ENCODE measurements at regions not wholly inside any gene's neighbourhood (a gene's known extent, or its start where the extent isn't known, plus 50 kb on each side); places are given as distances from the start of the nearest gene placed in this dataset.
A peak's percentile ranks its signal among the peaks of the same experiment; 100 is the strongest.

- intact Hi-C loops (cut with DNase I): no loop called here
Observed at GRCh38 chr2:239670463-239671120, 269.8 kb upstream of the HDAC4 start.

GRCh38 chr2:239669899-239670460, 269.2 kb upstream of the HDAC4 start:
- intact Hi-C loops (cut with DNase I): no loop called here
- DNase-seq: peak in 8 of 42 donors; percentile 4 to 36 (median 6)

More at GRCh38 chr2:239670463-239671120, 269.8 kb upstream of the HDAC4 start:
- peak in 5 of 42 donors; percentile 1 to 29 (median 3) for DNase-seq

GRCh38 chr2:239669181-239669898, 268.5 kb upstream of the HDAC4 start:
- intact Hi-C loops (cut with DNase I): no loop called here
- peak in 5 of 42 donors; percentile 4 to 32 (median 8) for DNase-seq

GRCh38 chr2:239668651-239669050, 267.8 kb upstream of the HDAC4 start:
- DNase-seq: no peak
- intact Hi-C loops (cut with DNase I): no loop called here

GRCh38 chr2:239668042-239668441, 267.2 kb upstream of the HDAC4 start:
- peak in 2 of 42 donors; percentile 12 to 35 for DNase-seq
- intact Hi-C loops (cut with DNase I): no loop called here

GRCh38 chr2:239667431-239667985, 266.7 kb upstream of the HDAC4 start:
- intact Hi-C loops (cut with DNase I): no loop called here
- peak in 2 of 42 donors; percentile 27 to 33 for DNase-seq

- intact Hi-C loops (cut with DNase I): no loop called here
- DNase-seq: peak in 7 of 42 donors; percentile 17 to 60 (median 34)
Observed at GRCh38 chr2:239666855-239667376, 266.1 kb upstream of the HDAC4 start.

GRCh38 chr2:239666053-239666854, 265.4 kb upstream of the HDAC4 start:
- intact Hi-C loops (cut with DNase I): no loop called here
- DNase-seq: peak in 36 of 42 donors; percentile 18 to 84 (median 54)

GRCh38 chr2:239664216-239664810, 263.5 kb upstream of the HDAC4 start:
- intact Hi-C loops (cut with DNase I): no loop called here

GRCh38 chr2:239663364-239663924, 262.6 kb upstream of the HDAC4 start:
- intact Hi-C loops (cut with DNase I): no loop called here
- peak in 2 of 42 donors; percentile 22 to 27 for DNase-seq

More at GRCh38 chr2:239664216-239664810, 263.5 kb upstream of the HDAC4 start:
- peak in 1 of 42 donors; percentile 19 for DNase-seq

GRCh38 chr2:239662413-239663120, 261.7 kb upstream of the HDAC4 start:
- intact Hi-C loops (cut with DNase I): no loop called here
- peak in 3 of 42 donors; percentile 21 to 39 (median 25) for DNase-seq

GRCh38 chr2:239661334-239662312, 260.8 kb upstream of the HDAC4 start:
- peak in 3 of 42 donors; percentile 14 to 38 (median 32) for DNase-seq
- intact Hi-C loops (cut with DNase I): no loop called here

GRCh38 chr2:239660390-239661230, 259.8 kb upstream of the HDAC4 start:
- peak in 20 of 42 donors; percentile 7 to 78 (median 39) for DNase-seq

GRCh38 chr2:239657992-239658391, 257.2 kb upstream of the HDAC4 start:
- DNase-seq: peak in 3 of 42 donors; percentile 6 to 38 (median 36)
- intact Hi-C loops (cut with DNase I): no loop called here

More at GRCh38 chr2:239660390-239661230, 259.8 kb upstream of the HDAC4 start:
- intact Hi-C loops (cut with DNase I): no loop called here

GRCh38 chr2:239657236-239657635, 256.4 kb upstream of the HDAC4 start:
- DNase-seq: no peak
- intact Hi-C loops (cut with DNase I): no loop called here

All from head of caudate nucleus (tissue), 42 donors.